HEK293T (cell line): ENCODE measurements at regions not wholly inside any gene's neighbourhood (a gene's known extent, or its start where the extent isn't known, plus 50 kb on each side); places are given as distances from the start of the nearest gene placed in this dataset.

Experiments
- FOXA1 ChIP-seq: fragments of 450-650 bp; IDR thresholded peaks from 2 replicates; pipeline ENCODE4 v1.6.1; 2016; ENCODE audit warnings: mild to moderate bottlenecking
- SP1 ChIP-seq: fragments of 450-650 bp; IDR thresholded peaks from 2 replicates; pipeline ENCODE4 v1.6.1; 2017

DNA sequence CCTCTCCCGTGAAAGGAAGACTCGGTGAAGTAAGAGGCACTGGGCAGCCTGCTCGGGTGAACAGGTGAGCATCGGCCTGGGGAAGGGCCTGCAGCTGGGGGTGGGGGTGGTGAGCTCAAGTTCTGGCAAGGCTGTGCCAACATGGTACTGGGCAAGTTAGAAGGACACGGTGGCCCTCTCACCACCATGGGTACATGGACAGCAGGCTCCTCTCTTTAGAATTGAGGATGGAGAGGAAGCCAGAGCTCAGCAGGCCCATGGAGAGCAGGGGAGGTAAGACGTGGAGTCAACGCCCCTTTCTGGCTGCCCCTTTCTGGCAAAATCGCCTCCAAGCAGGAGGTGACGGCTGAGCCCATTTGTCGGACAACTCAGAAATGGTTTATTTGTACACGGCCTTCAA lies 135.6 kb downstream of the ANKRD60 start:
- TF ChIP-seq SP1 (no peak), FOXA1 (no peak)
